Left colon (tissue), 2 donors: ENCODE measurements at regions not wholly inside any gene's neighbourhood (a gene's known extent, or its start where the extent isn't known, plus 50 kb on each side); places are given as distances from the start of the nearest gene placed in this dataset.

ENCODE experiments used
- ATAC-seq: fragments of 200-7000 bp; cut with Tn5 transposase; one replicate; pipeline ENCODE4 v1.9.1; 2020; ENCODE audit warnings: mild to moderate bottlenecking, moderate library complexity
- DNase-seq, 2 donors: peaks; one replicate each; pipeline ENCODE4 v3.0.0-alpha.2; 2020
- intact Hi-C, 2 donors: fragments of 100-400 bp; cut with DNase I in 1 of 2; cut with micrococcal nuclease in 1 of 2; formaldehyde crosslinking; loops; one replicate each; pipeline versions ENCODE4 v1.11.2 to v1.14.0; 2022; cut with DNase I, micrococcal nuclease
- donor health status: DM: no; HTN: no; CAD: no.
- donor health status: DM: yes; HTN: yes; CAD: no.

DNA sequence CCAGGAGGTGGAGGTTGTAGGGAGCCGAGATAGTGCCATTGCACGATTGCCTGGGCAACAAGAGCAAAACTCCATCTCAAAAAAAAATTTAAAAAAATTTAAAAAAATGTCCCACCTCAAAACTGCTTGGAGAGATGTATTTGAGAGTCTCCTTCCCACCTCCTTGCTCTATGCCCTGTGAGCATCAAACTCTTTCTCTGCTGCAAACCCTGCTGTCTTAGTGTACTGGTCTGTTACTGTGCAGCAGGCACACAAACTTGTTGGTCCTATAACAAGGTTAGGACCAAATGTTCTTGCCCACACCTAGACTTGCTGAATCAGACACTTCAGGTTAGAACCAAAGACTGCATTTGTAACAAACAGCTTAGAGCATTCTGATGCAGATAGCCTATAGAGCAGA lies 153.5 kb upstream of the FUT8 start:
- intact Hi-C loops = no loop called here

DNA sequence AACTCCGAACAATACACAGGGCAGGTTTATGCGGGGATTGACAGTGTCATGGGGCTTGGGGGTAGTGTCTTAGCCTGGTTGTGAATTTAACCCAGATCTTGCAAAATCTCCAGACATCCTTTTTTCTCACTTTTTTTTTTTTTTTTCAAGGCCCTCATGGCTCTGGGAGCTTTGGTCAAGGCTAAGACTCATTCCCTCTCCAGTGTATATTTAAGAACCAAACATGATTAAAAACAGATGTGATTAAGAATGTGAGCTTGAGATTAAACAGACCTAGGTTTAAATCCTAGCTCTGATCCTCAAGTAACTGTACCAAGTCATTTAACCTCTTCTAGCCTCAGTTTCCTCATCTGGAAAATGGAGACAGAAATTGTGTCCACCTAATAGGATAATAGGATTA lies 151.7 kb upstream of the FUT8 start:
- no peak for ATAC-seq
- intact Hi-C loops = no loop called here
- no peak for DNase-seq

More for the DNA sequence above, 153.5 kb upstream of the FUT8 start:
- DNase-seq (no peak), ATAC-seq (no peak)

DNA sequence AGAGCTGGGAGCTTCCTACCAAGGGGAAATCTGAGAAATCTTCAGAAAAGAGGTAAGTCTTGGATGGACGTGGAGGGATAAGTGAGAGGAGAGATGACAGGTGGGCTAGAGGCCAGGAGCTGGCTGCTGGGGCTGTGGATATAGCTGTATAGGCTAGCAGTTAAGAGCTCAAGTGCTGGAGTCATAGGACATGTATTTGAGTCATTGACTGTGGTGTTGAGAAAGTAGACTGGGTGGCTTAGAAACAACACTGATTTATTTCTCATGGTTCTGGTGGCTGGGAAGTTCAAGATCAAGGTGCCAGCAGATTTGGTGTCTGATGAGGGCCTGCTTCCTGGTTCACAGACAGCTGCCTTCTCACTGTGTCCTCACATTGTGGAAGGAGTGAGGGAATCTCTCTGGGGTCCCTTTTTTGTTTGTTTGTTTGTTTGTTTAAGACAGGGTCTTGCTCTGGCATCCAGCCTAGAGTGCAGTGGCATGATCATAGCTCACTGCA lies 151.1 kb upstream of the FUT8 start:
- intact Hi-C loops = no loop called here

DNA sequence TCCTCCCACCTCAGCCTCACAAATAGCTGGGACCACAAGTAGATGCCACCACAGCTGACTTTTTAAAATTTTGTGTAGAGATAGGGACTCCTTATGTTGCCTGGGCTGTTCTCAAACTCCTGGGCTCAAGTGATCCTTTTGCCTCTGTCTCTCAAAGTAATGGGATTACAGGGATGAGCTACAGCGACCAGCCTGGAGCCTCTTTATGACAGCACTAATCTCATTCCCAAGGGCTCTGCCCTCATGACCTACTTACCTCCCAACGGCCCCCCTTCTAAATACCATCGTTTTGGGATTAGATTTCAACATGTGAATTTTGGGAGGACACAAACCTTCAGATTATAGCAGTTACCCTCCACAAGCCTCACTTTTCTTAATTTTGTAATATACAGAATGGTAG lies 150.6 kb upstream of the FUT8 start:
- ATAC-seq = no peak
- intact Hi-C loops = no loop called here
- no peak for DNase-seq

More for the DNA sequence above, 151.1 kb upstream of the FUT8 start:
- DNase-seq = no peak
- no peak for ATAC-seq

DNA sequence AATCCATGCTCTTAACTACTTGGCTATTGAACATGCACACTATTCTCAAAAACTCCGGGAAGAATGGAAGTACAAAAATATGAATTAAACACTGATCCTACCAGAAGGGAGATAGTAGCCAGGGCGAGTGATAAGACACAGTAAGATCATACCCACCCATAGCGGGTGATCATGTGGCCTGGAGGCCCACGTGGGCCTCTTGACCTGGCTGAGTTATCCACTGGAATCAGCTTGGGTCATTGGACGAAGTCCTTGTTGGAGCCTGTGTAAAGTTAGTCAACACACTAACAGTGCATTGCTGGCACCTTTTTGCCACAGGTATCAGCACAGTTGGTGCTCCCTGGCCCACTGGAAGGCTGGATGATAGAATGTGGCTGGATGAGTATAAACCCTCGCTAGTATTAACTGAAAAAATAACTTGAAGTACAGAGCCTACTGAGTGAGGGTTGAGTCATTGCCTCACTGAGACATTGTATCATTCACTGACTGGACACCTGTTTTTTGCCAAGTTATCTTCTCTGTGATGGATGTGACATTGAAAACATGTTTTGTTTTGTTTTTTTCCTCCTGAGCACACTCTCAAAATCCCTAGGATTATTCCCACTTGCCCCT lies 149.2 kb upstream of the FUT8 start:
- intact Hi-C loops = no loop called here
- no peak for ATAC-seq
- DNase-seq = no peak

DNA sequence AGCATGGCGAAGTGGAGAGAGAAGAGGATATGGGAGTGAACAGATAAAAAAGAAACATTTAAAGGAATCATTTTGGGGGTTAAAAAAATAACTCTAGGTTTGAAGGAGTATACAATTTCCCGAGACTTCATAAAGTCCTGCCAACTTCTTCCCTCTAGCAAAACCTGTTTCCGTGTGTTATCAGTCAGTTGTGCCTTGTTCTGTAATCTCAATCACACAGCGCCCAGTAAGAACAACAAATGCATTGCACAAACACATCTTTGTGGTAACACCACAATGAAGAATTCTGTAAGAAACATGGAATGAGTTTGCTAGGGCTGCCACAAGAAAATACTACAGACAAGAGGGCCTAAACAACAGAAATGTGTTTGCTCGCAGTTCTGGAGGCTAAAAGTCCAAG lies 144.7 kb upstream of the FUT8 start:
- intact Hi-C loops = no loop called here
- ATAC-seq = peak; percentile 26
- no peak for DNase-seq

DNA sequence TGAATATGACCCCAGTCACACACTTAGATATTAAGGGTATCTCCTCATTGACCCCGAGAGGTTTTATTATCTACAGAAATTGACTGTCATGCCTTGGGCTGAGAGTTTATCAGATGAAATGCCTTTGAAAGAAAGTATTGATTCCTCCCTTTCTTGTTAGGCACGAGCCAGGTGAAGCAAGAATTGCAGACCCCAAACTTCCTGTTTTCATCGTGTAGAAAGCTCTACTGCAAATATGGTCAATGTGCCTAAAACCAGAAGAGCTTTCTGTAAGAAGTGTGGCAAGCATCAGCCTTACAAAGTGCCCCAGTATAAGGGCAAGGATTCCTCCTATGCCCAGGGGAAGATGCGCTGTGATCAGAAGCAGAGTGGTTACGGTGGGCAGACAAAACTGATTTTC lies 143.9 kb upstream of the FUT8 start:
- intact Hi-C loops = no loop called here
- no peak for ATAC-seq
- no peak for DNase-seq

DNA sequence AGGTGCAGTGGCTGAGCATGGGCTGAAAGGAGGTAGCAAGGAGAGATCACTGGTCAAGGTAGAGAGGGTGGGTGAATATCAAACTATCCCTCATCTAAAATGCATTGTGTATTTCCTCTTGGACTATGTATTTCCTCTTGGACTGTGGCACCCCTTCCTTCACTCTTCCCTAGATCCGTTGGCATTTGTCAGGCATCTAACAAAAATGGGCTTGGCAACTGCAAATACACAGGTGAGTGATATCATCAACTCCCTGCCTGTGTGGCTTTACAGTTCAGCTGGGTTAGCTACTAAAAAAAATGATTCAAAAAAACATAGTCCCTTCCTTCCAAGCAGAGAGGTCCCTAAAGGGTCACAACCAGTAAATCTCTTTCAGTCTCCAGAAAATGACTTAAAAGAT lies 142.8 kb upstream of the FUT8 start:
- intact Hi-C loops = no loop called here
- peak; percentile 93 for ATAC-seq
- DNase-seq = no peak

DNA sequence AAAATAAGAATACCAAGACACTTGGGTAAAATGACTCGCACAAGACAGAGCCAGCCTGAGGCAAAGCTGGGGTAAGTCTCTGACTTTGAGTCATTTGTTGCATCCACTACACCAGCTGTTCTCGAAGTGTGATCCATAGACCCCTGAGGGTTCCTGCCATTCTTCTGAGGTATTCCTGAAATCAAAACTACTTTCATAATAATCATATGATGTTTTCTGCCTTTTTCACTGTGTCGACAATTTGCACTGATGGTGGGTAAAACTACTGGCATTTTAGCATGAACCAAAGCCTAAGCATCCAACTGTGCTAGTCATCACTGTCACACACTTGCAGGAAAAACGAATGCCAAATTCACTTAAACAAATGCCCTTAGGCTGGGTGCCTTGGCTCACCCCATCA lies 135.5 kb upstream of the FUT8 start:
- ATAC-seq (no peak), DNase-seq (no peak)
- intact Hi-C loops = no loop called here

DNA sequence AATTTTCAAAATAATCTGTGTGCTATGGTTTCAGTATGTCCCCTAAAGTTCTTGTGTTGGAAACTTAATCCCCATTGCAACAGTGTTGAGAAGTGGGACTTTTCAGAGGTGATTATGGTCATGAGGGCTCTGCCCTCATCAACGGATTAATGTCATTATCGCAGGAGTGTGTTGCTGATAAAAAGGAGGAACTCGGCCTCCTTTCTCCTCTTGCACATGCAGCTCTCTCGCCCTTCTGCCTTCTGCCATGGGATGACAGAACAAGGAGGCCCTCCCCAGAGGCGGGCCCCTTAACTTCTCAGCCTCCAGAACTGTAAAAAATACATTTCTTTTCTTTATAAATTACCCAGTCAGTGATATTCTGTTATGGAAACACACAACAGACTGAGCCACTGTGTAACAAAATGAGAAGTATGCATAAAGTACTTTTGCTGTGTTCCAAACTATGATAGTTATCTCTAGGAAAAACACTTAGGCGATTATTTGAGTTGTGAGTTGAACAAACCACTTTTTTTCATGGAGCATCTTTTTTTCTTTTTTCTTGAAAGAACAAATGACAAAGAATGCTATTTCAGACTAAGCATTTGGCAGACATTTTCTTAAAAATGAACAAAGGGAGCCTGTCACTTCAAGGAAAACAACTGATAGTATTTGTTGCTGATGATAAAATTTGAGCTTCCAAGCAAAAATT lies 134.8 kb upstream of the FUT8 start:
- ATAC-seq (no peak), DNase-seq (no peak)
- intact Hi-C loops = no loop called here

DNA sequence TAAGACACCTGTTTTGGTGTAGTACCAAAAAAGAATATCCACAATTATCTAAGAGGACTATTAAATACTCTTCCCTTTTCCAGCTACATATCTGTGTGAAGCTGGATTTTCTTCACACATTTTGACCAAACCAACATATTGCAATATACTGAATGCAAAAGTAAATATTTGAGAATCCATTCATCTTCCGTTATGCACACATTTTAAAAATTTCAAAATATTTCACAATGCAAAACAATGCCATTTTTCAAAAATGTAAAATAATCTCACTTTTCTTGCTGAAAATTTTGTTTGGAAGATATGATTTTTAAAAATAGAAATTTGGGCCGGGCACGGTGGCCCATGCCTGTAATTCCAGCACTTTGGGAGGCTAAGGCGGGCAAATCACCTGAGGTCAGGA lies 133.9 kb upstream of the FUT8 start:
- DNase-seq = no peak
- ATAC-seq = no peak
- intact Hi-C loops = no loop called here

DNA sequence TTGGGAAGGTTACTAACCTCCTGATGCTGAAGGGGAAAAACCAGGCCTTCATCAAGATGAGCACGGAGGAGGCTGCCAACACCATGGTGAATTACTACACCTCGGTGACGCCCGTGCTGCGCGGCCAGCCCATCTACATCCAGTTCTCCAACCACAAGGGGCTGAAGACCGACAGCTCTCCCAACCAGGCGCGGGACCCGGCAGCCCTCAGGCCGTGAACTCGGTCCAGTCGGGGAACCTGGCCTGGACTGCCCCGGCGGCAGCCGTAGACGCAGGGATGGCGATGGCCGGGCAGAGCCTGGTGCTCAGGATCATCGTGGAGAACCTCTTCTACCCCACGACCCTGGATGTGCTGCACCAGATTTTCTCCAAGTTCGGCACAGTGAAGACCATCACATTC lies 133.0 kb upstream of the FUT8 start:
- ATAC-seq (no peak), DNase-seq (no peak)
- intact Hi-C loops = no loop called here

DNA sequence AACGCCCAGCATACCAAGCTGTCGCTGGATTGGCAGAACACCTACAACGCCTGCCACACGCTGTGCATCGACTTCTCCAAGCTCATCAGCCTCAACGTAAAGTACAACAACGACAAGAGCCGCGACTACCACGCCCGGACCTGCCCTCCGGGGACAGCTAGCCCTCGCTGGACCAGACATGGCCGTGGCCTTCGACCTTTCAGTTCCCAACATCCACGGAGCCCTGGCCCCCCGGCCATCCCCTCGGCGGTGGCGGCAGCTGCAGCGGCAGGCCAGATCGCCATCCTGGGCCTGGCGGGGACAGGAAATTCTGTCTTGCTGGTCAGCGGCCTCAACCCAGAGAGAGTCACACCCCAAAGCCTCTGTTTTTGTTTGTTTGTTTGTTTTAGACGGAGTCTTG lies 132.6 kb upstream of the FUT8 start:
- DNase-seq (no peak), ATAC-seq (no peak)
- intact Hi-C loops = no loop called here

DNA sequence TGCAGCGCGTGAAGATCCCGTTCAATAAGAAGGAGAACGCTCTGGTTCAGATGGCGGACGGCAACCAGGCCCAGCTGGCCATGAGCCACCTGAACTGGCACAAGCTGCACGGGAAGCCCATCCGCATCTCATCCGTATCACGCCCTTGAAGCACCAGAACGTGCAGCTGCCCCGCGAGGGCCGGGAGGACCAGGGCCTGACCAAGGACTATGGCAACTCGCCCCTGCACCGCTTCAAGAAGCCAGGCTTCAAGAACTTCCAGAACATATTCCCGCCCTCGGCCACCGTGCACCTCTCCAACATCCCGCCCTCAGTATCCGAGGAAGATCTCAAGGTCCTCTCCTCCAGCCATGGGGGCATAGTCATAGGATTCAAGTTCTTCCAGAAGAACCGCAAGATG lies 131.9 kb upstream of the FUT8 start:
- DNase-seq (no peak), ATAC-seq (no peak)
- intact Hi-C loops = no loop called here

DNA sequence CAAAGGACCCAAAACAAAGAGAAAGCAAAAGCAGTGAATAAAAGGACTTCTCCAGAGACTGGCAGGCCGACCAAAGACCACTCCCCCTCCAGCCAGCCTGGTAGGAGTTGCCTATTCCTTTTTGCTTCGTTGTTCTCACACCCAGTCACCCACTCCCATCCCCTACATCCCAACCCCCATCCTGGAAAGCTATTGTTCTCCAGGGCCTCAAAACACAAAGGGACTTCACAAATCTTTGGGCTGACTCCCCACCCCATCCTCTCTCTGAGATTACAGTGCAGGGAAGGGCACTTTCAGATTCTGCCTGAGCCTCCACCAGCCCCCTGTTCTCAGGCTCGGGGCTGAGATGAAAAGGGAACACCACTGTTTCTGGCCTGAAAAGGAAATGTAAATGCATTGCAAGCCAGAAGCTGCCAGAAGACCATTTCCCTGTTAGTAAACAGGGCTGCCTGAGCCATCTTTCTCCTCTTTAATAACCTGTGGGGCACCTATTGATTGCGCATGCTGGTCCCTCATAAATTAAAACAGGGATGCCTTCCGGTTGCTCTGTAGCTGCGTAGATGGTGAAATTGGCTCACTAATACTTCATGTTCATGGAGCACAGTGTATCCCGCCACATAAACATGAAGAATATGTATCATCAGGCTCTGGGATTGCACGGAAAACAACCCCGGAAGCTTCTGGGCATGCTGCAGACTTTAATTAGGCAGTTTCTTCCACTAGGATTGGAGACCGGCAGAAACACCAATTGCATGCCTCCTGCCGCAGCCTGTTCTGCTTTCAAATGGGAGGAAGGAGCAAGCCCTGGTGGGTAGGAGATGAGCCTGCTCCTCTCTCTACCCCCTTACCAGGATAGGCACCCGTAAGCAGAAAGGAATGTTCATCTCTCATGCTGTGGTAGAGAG lies 130.3 kb upstream of the FUT8 start:
- intact Hi-C loops = no loop called here
- no peak for DNase-seq
- ATAC-seq = no peak

DNA sequence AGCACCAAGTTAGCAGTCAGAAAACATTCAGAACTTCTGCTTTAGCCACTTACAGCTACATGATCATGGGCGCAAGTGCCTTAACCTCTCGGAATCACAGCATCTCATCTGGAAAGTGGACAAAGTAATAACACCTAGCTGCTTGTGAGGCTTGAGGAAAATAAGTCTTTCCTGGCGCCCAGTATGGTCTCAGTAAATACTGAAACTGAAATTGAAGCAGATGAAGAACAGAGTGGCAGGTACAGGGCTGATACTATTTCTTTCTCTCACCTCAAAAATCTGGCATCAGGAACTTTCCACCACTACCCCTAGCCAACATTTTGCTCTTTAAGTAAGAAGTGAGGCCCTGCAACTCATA lies 129.7 kb upstream of the FUT8 start:
- ATAC-seq (no peak), DNase-seq (no peak)
- intact Hi-C loops = no loop called here

DNA sequence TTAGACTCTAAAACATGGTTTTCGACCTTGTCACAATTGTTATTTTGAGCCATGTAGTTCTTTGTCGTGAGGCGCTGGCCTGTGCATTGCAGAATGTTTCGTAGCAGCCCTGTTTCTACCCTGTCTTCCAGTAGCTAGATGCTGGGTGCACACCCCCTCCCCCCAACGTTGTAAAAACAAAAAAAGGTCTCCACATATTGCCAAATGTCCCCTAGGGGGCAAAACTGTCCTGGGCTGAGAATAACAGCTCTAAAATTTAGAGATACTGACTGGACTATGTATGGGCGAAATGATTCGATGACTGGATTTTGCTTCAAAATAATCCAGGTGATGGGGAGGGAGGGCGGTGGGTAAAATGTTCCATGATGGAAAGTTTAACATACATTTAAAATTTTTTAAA lies 126.1 kb upstream of the FUT8 start:
- ATAC-seq = no peak
- intact Hi-C loops = no loop called here
- no peak for DNase-seq

DNA sequence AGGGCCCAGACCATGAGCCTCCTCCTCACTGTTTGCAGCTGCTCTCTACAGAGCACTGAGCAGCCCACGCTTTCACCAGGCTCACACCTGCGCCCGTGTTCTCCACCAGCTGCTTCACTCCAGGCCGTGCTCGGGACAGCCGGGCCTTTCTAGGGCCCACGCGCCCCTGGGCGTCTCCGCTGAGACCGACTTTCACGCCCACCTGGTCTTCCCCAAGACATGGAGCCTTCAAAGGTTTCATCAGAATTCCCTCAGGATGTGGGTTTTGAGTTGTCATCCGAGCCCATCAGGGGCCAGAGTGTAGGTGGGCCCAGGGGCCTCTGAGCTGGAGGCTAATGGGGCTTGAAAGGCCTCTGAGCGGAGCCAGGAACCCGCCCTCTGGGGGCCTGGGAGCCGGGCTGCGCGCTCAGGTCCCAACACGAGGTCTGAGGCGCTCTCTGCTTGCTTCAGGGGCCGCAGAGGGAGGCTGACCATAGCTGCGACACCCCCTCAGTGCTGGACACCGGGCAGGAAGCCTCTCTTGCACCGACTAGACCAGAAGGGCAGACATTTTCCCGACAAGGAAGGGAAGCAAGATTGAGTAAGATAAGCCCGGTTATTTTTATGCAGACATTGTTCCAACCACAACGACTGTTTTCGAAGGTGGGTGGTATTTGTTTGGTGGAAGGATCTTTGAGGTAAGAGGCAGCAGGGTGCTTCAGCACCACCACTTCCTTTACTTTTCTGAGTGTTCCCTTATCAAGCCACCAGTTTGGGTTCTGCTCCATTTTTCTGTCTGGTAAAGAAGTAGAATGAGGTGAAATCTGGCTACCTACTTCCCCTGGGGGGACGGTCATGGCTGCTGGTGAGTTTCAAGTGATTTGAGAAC lies 125.0 kb upstream of the FUT8 start:
- DNase-seq (peak in 1 of 2 donors; percentile 33), ATAC-seq (peak; percentile 34)
- intact Hi-C loops = no loop called here

DNA sequence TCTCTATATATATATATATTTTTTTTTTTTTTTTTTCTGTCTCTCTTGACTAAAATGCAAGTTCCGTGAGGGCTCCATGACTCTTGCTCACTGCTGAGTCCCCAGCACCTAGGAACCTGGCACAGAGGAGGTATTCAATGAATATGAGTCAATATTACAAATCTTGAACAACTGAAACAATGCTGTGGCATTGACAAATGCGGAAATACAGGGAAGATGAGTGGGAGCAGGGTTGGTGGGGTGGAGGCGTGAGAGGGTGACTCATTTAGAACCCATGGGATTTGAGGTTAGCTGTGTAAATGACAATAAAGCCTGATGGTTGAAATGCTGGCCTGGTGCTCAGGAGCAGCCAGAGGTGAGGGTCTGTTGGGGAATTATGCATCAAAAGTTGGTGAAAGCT lies 121.7 kb upstream of the FUT8 start:
- intact Hi-C loops = no loop called here
- DNase-seq (no peak), ATAC-seq (no peak)
